GM12872 (cell line): ENCODE measurements at regions not wholly inside any gene's neighbourhood (a gene's known extent, or its start where the extent isn't known, plus 50 kb on each side); places are given as distances from the start of the nearest gene placed in this dataset.

Experiments used
- TF ChIP-seq, protein P1 (sequence below): IDR thresholded peaks from 3 replicates; pipeline ENCODE4 v1.5.1; 2011; ENCODE audit warnings: low read depth, mild to moderate bottlenecking, low read length, moderate library complexity; ENCODE audit not compliant: insufficient read depth

DNA sequence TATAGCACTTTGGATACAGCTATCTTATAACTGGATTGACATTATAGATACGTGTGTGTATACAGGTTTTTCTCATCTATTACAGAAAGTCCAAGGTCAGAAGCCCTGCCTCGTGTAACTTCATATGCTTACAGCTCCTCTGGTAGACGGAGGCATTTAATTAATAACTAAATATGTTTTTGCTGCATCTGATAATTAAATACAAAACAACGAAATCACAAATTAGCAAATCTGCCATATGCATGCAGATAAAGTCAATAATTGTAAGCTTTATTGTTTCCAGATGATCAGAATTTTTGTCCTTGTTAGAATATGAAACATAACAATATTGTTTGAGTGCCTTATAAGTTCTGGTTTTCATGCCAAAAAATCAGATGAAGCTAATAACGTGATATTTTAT, 717.7 kb downstream of the LIG4 start:
- TF ChIP-seq, protein P1, sequence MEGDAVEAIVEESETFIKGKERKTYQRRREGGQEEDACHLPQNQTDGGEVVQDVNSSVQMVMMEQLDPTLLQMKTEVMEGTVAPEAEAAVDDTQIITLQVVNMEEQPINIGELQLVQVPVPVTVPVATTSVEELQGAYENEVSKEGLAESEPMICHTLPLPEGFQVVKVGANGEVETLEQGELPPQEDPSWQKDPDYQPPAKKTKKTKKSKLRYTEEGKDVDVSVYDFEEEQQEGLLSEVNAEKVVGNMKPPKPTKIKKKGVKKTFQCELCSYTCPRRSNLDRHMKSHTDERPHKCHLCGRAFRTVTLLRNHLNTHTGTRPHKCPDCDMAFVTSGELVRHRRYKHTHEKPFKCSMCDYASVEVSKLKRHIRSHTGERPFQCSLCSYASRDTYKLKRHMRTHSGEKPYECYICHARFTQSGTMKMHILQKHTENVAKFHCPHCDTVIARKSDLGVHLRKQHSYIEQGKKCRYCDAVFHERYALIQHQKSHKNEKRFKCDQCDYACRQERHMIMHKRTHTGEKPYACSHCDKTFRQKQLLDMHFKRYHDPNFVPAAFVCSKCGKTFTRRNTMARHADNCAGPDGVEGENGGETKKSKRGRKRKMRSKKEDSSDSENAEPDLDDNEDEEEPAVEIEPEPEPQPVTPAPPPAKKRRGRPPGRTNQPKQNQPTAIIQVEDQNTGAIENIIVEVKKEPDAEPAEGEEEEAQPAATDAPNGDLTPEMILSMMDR: no peak

DNA sequence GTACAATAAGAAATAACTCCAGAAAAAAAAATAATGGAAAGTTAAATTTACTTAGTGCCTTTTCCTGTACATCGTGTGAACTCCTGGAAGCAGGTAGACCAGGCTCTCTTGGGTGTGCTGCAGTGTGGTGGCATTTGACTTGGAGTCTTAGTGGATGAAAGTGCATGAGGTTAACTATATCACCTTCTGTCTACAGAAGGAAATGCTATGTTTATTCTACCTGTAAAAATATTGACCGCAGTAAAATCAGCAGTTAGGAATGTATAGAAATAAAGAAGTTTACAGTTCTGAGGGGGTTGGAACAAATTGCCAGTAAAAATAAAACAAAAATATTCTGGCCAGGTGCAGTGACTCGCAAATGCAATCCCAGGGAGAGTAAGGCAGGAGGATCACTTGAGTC, 722.1 kb downstream of the LIG4 start:
- TF ChIP-seq, protein P1: no peak

DNA sequence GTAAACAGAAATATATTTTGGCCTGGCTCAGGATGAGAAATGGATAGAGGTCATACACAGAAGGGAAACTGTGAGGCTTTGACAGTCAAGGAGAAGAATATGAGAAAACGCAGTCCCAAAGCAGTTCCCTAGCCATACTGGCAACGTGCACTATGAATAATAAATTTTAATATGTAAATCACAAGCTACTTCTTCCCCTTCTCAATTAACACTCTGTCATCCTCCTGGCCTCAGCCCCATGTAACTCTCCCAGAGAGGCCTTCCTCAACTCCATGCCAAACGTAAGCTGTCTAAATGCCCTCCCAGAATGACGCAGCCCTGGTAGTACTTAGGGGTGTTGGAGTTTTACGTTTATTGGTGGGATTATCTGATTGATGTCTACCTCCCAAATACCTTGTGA, 732.6 kb downstream of the LIG4 start:
- TF ChIP-seq, protein P1: no peak

DNA sequence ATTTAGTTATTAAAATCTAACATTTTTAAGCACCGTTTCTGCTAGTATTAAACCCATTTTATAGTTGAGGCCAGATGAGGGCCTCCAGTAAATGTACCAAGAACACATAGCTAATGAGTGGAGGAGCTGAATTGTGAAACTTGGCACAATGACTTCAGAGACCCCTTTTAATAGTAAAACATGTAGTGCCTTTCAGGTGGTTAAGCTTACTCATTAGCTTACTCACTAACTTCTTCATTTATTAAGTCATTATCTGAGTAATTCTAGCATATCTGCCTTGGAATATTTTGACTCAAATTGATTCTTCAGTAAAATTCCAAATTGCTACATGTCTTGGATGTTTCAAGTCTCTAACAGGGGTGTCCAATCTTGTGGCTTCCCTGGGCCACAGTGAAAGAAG, 735.2 kb downstream of the LIG4 start:
- TF ChIP-seq, protein P1: no peak

DNA sequence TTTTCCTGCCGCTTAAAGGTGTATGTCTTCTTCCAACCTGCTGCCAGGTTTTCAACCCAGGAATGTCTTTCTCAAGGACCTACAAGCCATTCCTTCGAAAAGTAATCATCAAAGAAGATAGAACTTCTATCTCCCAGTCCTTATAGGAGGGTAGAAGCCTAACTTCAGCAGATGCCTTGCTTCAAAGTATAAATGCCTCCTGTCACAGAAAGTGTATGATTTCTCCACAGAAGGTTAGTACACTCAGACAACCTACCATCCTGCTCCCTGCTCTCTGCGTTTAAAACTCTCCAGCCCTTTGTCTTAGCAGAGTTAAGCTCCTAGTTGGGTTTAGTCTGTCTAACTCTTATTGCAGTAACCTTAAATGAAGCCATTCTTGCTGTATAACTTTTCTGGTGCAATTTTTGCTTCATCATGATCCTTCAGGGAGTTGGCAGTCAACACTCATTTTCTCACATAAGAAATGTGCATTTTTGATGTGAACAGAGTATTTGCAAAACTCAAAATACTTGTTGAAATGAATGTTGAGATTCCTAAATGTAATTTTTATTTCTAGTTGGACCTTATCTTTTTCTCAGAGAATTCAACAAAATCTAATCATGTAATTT, 737.5 kb downstream of the LIG4 start:
- TF ChIP-seq, protein P1: no peak

DNA sequence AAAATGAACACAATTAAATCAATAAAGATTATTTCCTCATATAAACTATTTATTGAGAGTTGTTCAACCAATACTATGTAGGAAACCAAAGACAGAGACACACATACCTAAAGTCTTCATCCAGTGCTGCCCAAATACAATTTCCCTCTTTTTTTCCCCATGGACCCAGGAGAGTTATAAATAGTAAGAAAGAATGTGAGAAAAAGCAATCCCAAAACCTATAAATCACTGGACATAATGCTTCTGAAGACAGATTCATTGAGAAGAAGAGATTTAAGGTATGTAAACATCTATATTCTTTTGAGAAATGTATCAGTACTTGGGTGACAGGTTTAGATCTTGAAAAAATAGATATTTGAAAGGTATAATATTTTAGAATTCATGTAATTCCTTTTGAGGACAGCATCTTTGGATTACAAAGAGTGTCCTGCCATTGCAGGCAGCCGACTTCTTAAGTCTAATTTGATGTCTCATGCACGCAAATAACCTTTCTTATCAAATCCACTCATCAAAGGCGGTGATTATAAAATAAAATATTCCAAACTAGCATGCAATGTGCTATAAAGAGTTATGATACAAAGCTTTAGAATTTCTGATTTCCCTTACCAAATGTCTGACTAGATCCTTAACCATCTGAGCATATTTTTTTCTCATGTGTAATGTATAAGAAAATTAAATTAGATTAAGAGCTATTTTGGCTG, 739.4 kb downstream of the LIG4 start:
- TF ChIP-seq, protein P1: no peak

DNA sequence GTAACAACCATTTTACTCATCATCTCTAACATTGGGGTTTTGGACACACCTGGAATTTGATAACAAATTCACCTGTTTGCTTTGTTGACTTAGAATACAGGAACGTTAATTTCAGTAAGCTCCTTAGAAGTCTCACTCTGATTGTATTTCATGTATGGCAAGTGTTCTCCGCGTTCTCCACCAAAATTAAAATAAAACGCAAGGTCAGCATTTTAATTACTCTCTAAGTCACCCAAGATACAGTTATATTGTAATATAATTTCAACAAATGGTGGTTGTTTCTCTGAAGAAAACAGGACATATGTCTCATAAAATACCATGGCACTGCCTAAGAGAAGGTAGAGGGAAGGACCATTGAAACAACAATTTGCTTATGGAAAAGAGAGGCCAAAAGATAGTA, 742.1 kb downstream of the LIG4 start:
- TF ChIP-seq, protein P1: no peak
